Activated CD4-positive, alpha-beta T cell treated with anti-CD3 and anti-CD28 coated beads for 36 hours (primary cell): ENCODE measurements at regions not wholly inside any gene's neighbourhood (a gene's known extent, or its start where the extent isn't known, plus 50 kb on each side); places are given as distances from the start of the nearest gene placed in this dataset.

Experiments
- ATAC-seq: fragments of 200-7000 bp; cut with Tn5 transposase; one replicate; pipeline ENCODE4 v1.10.0; 2021; ENCODE audit warnings: mild to moderate bottlenecking, moderate library complexity
- CTCF ChIA-PET: fragments of 350-600 bp; sonication (Branson Sonifier 250); formaldehyde crosslinking; loops from one replicate; lab custom pipeline; 2021; ENCODE audit warnings: antibody characterized with exemption; lab: Charles Lee
- POLR2A ChIA-PET: fragments of 350-600 bp; sonication (Branson Sonifier 250); formaldehyde crosslinking; loops from one replicate; lab custom pipeline; 2021; ENCODE audit warnings: antibody characterized with exemption, inconsistent platforms; lab: Charles Lee
- DNase-seq: peaks from one replicate; pipeline ENCODE4 v3.0.0-alpha.2; 2020
- H3K27ac Mint-ChIP-seq: one replicate; pipeline ENCODE4 v1.8.0; 2021; ENCODE audit warnings: mixed read lengths
- H3K27me3 Mint-ChIP-seq: one replicate; pipeline ENCODE4 v1.8.0; 2021; ENCODE audit warnings: mixed read lengths
- H3K36me3 Mint-ChIP-seq: one replicate; pipeline ENCODE4 v1.8.0; 2021; ENCODE audit warnings: low read depth, mixed read lengths
- H3K4me1 Mint-ChIP-seq: one replicate; pipeline ENCODE4 v1.8.0; 2021; ENCODE audit warnings: mixed read lengths
- H3K4me3 Mint-ChIP-seq: one replicate; pipeline ENCODE4 v1.8.0; 2021; ENCODE audit warnings: mild to moderate bottlenecking, moderate library complexity, mixed read lengths
- H3K9me3 Mint-ChIP-seq: one replicate; pipeline ENCODE4 v1.8.0; 2021; ENCODE audit warnings: low read depth, mixed read lengths
- intact Hi-C, 2 experiments: fragments of 100-400 bp; cut with DNase I in 1 of 2; cut with micrococcal nuclease in 1 of 2; formaldehyde crosslinking; loops; one replicate each; pipeline versions ENCODE4 v1.14.2 to v1.15.1; 2022 to 2024; cut with DNase I, micrococcal nuclease

DNA sequence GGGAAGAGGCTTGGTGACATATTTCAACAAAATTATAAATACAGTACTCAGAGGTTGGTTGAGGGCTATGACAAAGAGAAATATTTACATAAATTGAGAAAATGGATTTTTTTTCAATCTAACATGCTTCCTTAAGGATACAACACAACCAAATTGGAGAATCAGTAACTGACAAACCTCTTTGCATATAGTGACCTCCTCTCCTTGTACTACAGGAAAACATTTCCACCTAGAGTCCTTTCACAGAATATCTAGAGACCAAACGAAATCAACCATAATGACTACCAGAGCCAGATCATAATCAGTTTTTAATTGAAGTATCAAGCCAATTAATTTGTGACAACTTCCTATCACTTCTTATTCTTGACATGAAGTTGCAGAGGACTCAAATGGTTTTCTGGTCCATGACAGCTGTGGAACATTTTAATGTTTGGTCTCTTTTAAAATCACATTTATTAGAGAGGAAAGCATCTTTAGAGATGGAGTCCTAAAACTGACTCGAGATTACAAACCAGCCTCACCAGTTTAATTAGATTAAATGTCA is 1636.5 kb upstream of the C9orf72 start:
- Mint-ChIP-seq H3K4me3 (no peak overlapping the region), H3K27ac (no peak overlapping the region), H3K9me3 (no peaks in the 10 kb centered on the region), H3K27me3 (peaks cover 40% of the 10 kb centered on the region), H3K36me3 (no peaks in the 10 kb centered on the region), H3K4me1 (peaks cover 10% of the 10 kb centered on the region)
- ATAC-seq (no peak), DNase-seq (no peak)
- intact Hi-C loops = no loop called here
- CTCF ChIA-PET = no interaction called here
- POLR2A ChIA-PET = no interaction called here

DNA sequence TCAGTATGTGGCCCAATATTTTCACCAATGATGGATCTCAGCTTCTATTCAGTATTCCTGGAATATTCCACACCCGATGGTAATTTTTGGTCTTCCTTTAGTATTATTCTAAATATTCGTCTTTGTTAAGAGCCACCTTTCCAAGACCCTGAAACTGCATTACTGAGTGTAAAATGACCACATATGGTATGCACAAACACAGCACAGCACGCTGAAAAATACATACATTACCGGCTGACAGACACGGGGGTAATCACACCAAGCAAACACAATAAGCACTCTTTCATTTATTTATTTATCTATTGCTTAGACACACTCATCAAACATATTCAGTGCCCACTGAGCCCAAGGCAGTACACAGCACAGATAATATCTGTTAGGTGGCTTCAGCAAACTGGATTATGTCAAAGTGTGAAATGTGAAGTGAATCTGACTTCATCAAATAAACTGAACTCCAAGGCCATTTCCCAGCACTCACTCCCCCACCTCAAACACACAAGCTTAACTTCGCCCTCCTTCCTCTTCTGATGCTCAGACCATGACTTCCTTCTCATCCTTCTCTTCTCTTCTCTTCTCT is 1637.8 kb upstream of the C9orf72 start:
- Mint-ChIP-seq H3K9me3 (no peaks in the 10 kb centered on the region), H3K36me3 (no peaks in the 10 kb centered on the region), H3K27ac (no peak overlapping the region), H3K4me1 (peaks cover 10% of the 10 kb centered on the region), H3K4me3 (no peak overlapping the region), H3K27me3 (peaks cover 48% of the 10 kb centered on the region)
- ChIA-PET CTCF (interaction anchor here (0.9 kb wide), 1 partner anchor 1134 kb away, joined by 3 read pairs; no protein-coding TSS in a partner anchor), POLR2A (no interaction called here)
- no peak for ATAC-seq
- intact Hi-C loops = no loop called here
- DNase-seq = no peak

- peaks cover 55% of the 10 kb centered on the region for H3K27me3 Mint-ChIP-seq
- H3K4me3 Mint-ChIP-seq = no peak overlapping the region
- H3K4me1 Mint-ChIP-seq = peaks cover 10% of the 10 kb centered on the region
- intact Hi-C loops = no loop called here
- H3K36me3 Mint-ChIP-seq = no peaks in the 10 kb centered on the region
- DNase-seq (peak; percentile 63), ATAC-seq (peak; percentile 81)
- no peaks in the 10 kb centered on the region for H3K9me3 Mint-ChIP-seq
- no peak overlapping the region for H3K27ac Mint-ChIP-seq
- ChIA-PET CTCF (interaction anchor here (0.9 kb wide), 1 partner anchor 1135 kb away, joined by 3 read pairs; no protein-coding TSS in a partner anchor), POLR2A (no interaction called here)
These were observed 1638.5 kb upstream of the C9orf72 start for GRCh38 chr9:29211580-29212396.

DNA sequence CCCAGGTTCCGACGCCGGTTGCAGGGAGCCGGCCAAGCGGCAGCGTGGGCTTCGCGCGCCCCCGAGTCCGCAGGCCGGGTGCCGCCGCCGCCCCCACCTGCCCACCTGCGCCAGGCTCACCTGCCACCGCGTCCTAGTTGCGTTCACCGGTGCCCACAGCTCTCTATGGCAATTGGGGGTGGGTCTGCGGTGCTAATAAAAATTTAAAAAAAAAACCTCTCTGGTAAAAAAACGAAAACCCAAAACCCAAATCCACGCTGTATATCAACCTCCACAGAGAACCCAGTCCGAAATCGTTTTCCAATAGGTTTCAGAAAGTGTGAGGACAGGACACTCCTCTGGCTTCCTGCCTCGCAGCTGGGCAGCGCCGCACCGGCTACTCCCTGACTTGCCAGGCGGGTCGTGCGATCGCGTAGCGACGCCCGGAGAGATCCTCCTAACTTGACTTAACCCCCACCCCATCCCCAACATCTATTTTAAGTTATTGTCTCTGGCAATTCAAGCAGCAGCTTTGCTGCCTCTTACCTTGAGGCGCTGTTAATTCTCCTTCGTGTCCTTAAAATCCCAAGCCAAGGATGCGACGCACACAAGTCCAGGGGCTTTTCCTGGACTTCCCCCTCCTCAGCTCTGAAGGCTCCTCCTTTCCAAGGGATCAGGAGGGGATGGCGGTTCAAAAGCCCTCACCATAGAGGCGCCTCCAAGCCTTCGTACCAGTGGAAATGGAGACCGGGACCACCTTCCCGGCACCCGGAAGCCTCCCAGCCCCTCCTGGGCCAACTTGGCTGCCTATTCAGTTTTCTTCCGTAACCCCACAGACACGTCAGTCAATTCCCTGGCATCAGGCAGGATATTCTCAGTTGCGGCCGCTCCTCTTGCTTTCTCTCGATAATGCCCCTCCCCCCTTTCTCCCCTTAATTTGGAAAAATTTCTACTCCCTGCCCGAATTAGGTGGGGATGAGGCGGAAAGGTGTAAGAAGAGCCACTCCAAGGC is 1639.4 kb upstream of the C9orf72 start:
- Mint-ChIP-seq H3K27me3 (peaks cover 55% of the 10 kb centered on the region), H3K9me3 (no peaks in the 10 kb centered on the region), H3K4me3 (peak overlapping the region; percentile 26), H3K27ac (no peak overlapping the region), H3K4me1 (peaks cover 10% of the 10 kb centered on the region), H3K36me3 (no peaks in the 10 kb centered on the region)
- ATAC-seq (no peak), DNase-seq (peak; percentile 15)
- ChIA-PET POLR2A (no interaction called here), CTCF (no interaction called here)
- intact Hi-C loops = no loop called here

GRCh38 chr9:29213417-29214153 is 1640.3 kb upstream of the C9orf72 start, which contains the start of gene LINGO2:
Gene LINGO2 (minus strand): TSS chr9:29213601.
- ChIA-PET CTCF (no interaction called here), POLR2A (no interaction called here)
- intact Hi-C loops = no loop called here
- DNase-seq = no peak
- H3K27me3 Mint-ChIP-seq = peaks cover 56% of the 10 kb centered on the region
- peaks cover 10% of the 10 kb centered on the region for H3K4me1 Mint-ChIP-seq
- H3K4me3 Mint-ChIP-seq = peak within 1 kb of the TSS; percentile 26
- no peaks in the 10 kb centered on the region for H3K36me3 Mint-ChIP-seq
- no peaks in the 10 kb centered on the region for H3K9me3 Mint-ChIP-seq
- no peak for ATAC-seq
- H3K27ac Mint-ChIP-seq = no peak within 1 kb of the TSS

DNA sequence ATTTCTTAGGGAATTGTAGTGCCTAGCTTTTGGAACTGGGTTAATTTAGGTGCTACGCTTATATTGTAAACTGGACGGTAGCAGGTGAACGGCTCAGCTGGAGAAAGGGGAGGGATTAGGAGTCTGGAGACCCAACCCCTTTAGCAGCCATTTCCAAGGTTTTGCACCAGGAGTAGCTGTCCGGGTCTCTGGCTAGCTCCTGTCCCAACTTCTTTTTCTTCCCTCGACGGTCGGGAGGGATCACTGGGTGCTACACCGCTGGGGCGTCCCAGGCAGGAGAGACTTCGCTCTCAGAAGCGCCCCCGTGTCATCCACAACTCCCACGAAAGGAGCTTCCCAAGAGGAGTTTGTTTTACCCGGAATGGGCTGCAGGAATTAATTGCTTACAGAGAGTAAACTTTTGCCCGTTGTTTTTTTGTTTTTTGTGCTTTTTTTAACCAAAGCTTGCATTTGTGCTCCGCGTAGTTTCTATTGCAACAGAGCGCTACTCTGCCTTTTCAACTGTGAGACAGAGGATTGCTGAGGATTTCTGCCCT is 1640.9 kb upstream of the C9orf72 start:
- intact Hi-C loops = no loop called here
- CTCF ChIA-PET = interaction anchor here (0.6 kb wide), 1 partner anchor 1065 kb away, joined by 3 read pairs; no protein-coding TSS in a partner anchor
- Mint-ChIP-seq H3K27me3 (peaks cover 56% of the 10 kb centered on the region), H3K4me1 (peaks cover 10% of the 10 kb centered on the region), H3K36me3 (no peaks in the 10 kb centered on the region), H3K27ac (no peak overlapping the region), H3K4me3 (no peak overlapping the region), H3K9me3 (no peaks in the 10 kb centered on the region)
- DNase-seq (no peak), ATAC-seq (no peak)
- POLR2A ChIA-PET = no interaction called here

DNA sequence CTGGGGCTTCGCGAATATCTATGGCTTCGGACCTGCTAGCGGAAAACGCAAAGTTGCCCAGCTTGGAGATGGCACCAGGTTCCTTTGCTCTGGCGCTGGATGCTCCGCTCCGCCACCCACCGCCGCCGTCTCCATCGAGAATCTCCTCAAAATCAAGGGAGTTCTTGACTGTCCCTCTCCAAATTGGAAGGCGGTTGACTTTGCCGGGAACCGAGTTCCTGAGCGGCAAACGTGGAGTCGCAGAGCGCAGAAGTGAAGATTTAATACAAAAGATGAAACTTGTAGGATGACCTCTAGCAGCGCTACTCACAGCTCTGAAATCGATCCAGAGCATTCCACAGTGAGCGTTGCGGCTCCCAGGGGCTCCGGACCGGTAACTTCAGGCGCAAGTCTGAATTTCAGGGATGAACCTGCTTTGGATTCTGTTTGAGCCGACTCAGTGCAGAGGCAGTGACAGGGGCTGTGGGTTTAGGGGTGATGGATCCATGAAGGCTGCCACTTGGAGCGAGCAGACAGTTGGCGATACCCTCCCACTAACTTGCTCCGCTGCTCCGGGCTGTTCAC is 1641.5 kb upstream of the C9orf72 start:
- ATAC-seq = no peak
- H3K27ac Mint-ChIP-seq = no peak overlapping the region
- no peaks in the 10 kb centered on the region for H3K36me3 Mint-ChIP-seq
- H3K4me1 Mint-ChIP-seq = peaks cover 10% of the 10 kb centered on the region
- DNase-seq = no peak
- H3K4me3 Mint-ChIP-seq = peak overlapping the region; percentile 10
- no peaks in the 10 kb centered on the region for H3K9me3 Mint-ChIP-seq
- POLR2A ChIA-PET = no interaction called here
- peaks cover 55% of the 10 kb centered on the region for H3K27me3 Mint-ChIP-seq
- CTCF ChIA-PET = interaction anchor here (0.6 kb wide), 1 partner anchor 1064 kb away, joined by 3 read pairs; no protein-coding TSS in a partner anchor
- intact Hi-C loops = no loop called here

DNA sequence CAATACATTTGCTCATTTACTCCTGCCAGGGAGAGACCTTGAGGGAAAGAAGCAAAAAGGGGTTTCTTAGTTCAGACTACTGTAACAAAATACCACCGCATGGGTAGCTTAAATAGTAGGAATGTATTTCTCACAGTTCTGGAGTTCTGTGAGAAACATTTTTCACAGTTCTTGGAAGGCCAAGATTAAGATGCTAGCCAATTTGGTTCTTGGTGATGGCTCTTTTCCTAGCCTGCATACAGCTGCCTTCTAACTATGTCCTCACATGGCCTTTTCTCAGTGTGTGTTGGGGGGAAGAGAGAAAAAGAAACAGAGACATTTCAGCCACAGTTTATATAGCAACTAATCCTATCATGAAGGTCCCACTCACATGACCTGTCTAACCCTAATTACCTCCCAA is 1644.7 kb upstream of the C9orf72 start:
- ChIA-PET POLR2A (no interaction called here), CTCF (no interaction called here)
- DNase-seq = no peak
- ATAC-seq = no peak
- peaks cover 31% of the 10 kb centered on the region for H3K27me3 Mint-ChIP-seq
- H3K36me3 Mint-ChIP-seq = no peaks in the 10 kb centered on the region
- no peak overlapping the region for H3K27ac Mint-ChIP-seq
- intact Hi-C loops = no loop called here
- no peaks in the 10 kb centered on the region for H3K9me3 Mint-ChIP-seq
- no peak overlapping the region for H3K4me3 Mint-ChIP-seq
- peaks cover 5% of the 10 kb centered on the region for H3K4me1 Mint-ChIP-seq

DNA sequence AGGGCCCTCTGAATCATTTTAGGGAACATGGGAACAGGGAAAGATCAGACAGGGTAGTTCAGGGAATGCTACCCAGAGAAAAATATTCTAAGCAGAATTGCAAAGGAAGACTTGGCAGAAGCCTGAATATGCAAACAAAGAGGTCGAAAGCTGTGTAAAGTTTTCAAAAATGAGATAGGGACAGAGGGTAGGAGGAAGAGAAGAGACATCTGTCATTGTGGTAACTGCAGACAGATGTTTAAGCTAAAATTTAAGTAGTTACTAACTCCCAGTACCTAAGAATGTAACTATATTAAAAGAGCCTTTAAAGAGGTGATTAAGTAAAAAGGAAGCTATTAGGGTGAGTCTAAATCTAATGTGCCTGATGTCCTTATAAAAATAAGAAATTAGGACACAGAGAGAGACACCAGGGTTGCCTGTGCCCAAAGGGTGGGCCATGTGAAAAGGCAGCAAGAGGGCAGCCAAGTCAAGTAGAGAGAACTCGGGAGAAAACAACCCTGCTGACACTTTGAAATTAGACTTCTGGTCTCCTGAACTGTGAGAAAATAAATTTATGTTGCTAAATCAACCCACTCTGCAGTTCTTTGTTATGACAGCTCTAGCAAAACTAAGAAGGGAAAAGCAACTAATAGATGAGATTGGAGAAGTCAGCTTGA is 1647.4 kb upstream of the C9orf72 start:
- no peaks in the 10 kb centered on the region for H3K4me1 Mint-ChIP-seq
- ATAC-seq = no peak
- ChIA-PET POLR2A (no interaction called here), CTCF (no interaction called here)
- peaks cover 10% of the 10 kb centered on the region for H3K27me3 Mint-ChIP-seq
- DNase-seq = no peak
- H3K27ac Mint-ChIP-seq = no peak overlapping the region
- no peak overlapping the region for H3K4me3 Mint-ChIP-seq
- intact Hi-C loops = no loop called here
- H3K36me3 Mint-ChIP-seq = no peaks in the 10 kb centered on the region
- H3K9me3 Mint-ChIP-seq = no peaks in the 10 kb centered on the region

GRCh38 chr9:29228558-29228957 is 1655.3 kb upstream of the C9orf72 start:
- Mint-ChIP-seq H3K27ac (no peak overlapping the region), H3K4me3 (no peak overlapping the region), H3K36me3 (no peaks in the 10 kb centered on the region), H3K4me1 (no peaks in the 10 kb centered on the region), H3K27me3 (no peaks in the 10 kb centered on the region), H3K9me3 (peaks cover 3% of the 10 kb centered on the region)
- ChIA-PET CTCF (no interaction called here), POLR2A (no interaction called here)
- intact Hi-C loops = no loop called here
- DNase-seq = no peak
- no peak for ATAC-seq
